Endothelial cell of umbilical vein (primary cell): ENCODE measurements at regions not wholly inside any gene's neighbourhood (a gene's known extent, or its start where the extent isn't known, plus 50 kb on each side); places are given as distances from the start of the nearest gene placed in this dataset.

Source experiments
- BruUV-seq: library from RNA; stranded (reverse); fragments of 400-500 nt; replicated peaks from 2 replicates; lab custom pipeline; 2021; lab: Mats Ljungman, UMichigan
- CTCF ChIA-PET: fragments of 300-600, 350-600 bp; sonication (Branson Sonifier 250); formaldehyde crosslinking; loops from one replicate; lab custom pipeline; 2021; ENCODE audit warnings: antibody characterized with exemption, inconsistent platforms; lab: Charles Lee
- POLR2A ChIA-PET: fragments of 300-600, 350-600 bp; sonication (Branson Sonifier 250); formaldehyde crosslinking; loops from one replicate; lab custom pipeline; 2021; ENCODE audit warnings: antibody characterized with exemption, inconsistent platforms; lab: Charles Lee
- DNase-seq: peaks from one replicate; pipeline ENCODE4 v3.0.0-alpha.2; 2011; ENCODE audit warnings: low read depth, low spot score
- FAIRE-seq: peaks from 2 replicates; lab custom pipeline; 2011; peaks lifted over from hg19 to GRCh38; lab: Jason Lieb, UNC
- H2AFZ ChIP-seq: 2 replicates; pipeline ENCODE4 v1.6.0; 2012; ENCODE audit warnings: low read depth, low read length, control low read depth, inconsistent platforms
- H3K27ac ChIP-seq: 2 replicates; pipeline ENCODE4 v1.5.1; 2011; ENCODE audit warnings: low read depth, mild to moderate bottlenecking, control low read depth, low read length, moderate library complexity; ENCODE audit not compliant: insufficient read depth
- H3K27me3 ChIP-seq, 2 experiments: 2 replicates each; pipeline versions ENCODE4 v1.6.0 to v1.6.1; 2011; ENCODE audit warnings: low read length in 2 of 2, mixed read lengths in 1 of 2; ENCODE audit not compliant: control insufficient read depth in 2 of 2, insufficient read depth in 2 of 2
- H3K36me3 ChIP-seq, 2 experiments: 2 replicates in 1 of 2; 3 replicates in 1 of 2; pipeline ENCODE4 v1.5.1; 2011; ENCODE audit warnings: low read length in 2 of 2, mild to moderate bottlenecking in 1 of 2, moderate library complexity in 1 of 2; ENCODE audit not compliant: control insufficient read depth in 2 of 2, insufficient read depth in 2 of 2; ENCODE audit errors: extremely low read depth in 1 of 2
- H3K4me1 ChIP-seq: 3 replicates; pipeline ENCODE4 v1.5.1; 2011; ENCODE audit warnings: mild to moderate bottlenecking, low read length; ENCODE audit not compliant: control insufficient read depth, insufficient read depth; ENCODE audit errors: extremely low read depth
- H3K4me2 ChIP-seq: 2 replicates; pipeline ENCODE4 v1.6.1; 2011; ENCODE audit warnings: low read length, control low read depth, mixed read lengths; ENCODE audit not compliant: insufficient read depth
- H3K4me3 ChIP-seq, 3 experiments: fragments of 200-600 bp in 1 of 3; sonication (generic), shearing (Covaris generic) in 1 of 3; replicated peaks in 1 of 3; 2 replicates each; pipeline ENCODE4 v1.5.1; 2011 to 2016; ENCODE audit warnings: control low read depth in 3 of 3, low read length in 3 of 3, mild to moderate bottlenecking in 2 of 3, inconsistent platforms in 1 of 3, low read depth in 1 of 3, moderate library complexity in 1 of 3; ENCODE audit not compliant: insufficient read depth in 1 of 3
- H3K79me2 ChIP-seq: 2 replicates; pipeline ENCODE4 v1.6.0; 2012; ENCODE audit warnings: low read length, inconsistent platforms; ENCODE audit not compliant: control insufficient read depth, insufficient read depth
- H3K9ac ChIP-seq: replicated peaks from 2 replicates; pipeline ENCODE3; 2011; ENCODE audit warnings: low read length, control low read depth; ENCODE audit not compliant: insufficient read depth; ENCODE audit errors: extremely low read depth
- H3K9me1 ChIP-seq: replicated peaks from 3 replicates; pipeline ENCODE4 v1.6.0; 2011; ENCODE audit warnings: mild to moderate bottlenecking, low read length; ENCODE audit not compliant: control insufficient read depth, insufficient read depth; ENCODE audit errors: extremely low read depth
- H3K9me3 ChIP-seq: replicated peaks from 2 replicates; pipeline ENCODE4 v1.5.1; 2012; ENCODE audit warnings: low read length, inconsistent platforms; ENCODE audit not compliant: control insufficient read depth, insufficient read depth
- H4K20me1 ChIP-seq: replicated peaks from 2 replicates; pipeline ENCODE3; 2011; ENCODE audit warnings: mild to moderate bottlenecking, low read length; ENCODE audit not compliant: control insufficient read depth, insufficient read depth; ENCODE audit errors: extremely low read depth
- EZH2 ChIP-seq: IDR thresholded peaks from 2 replicates; pipeline ENCODE4 v1.6.1; 2012; ENCODE audit warnings: borderline replicate concordance, low read depth, mild to moderate bottlenecking, moderate library complexity, low read length, inconsistent platforms; ENCODE audit not compliant: severe bottlenecking
- FOS ChIP-seq: IDR thresholded peaks from 2 replicates; pipeline ENCODE4 v1.6.1; 2011; ENCODE audit warnings: mild to moderate bottlenecking, low read length, moderate library complexity, borderline replicate concordance; ENCODE audit not compliant: insufficient read depth
- GATA2 ChIP-seq: IDR thresholded peaks from 2 replicates; pipeline ENCODE4 v1.7.0; 2011; ENCODE audit warnings: low read depth, mild to moderate bottlenecking, moderate library complexity, mixed read lengths, low read length; ENCODE audit not compliant: insufficient read length, insufficient read depth
- JUN ChIP-seq: IDR thresholded peaks from 2 replicates; pipeline ENCODE4 v1.6.1; 2011; ENCODE audit warnings: borderline replicate concordance, low read depth; ENCODE audit not compliant: insufficient read length, insufficient read depth
- MYC ChIP-seq: IDR thresholded peaks from one replicate; pipeline ENCODE4 v1.6.1; 2011; ENCODE audit warnings: mild to moderate bottlenecking, low read depth, low read length
- POLR2A ChIP-seq: IDR thresholded peaks from 2 replicates; pipeline ENCODE4 v1.6.1; 2012; ENCODE audit warnings: low read depth, mild to moderate bottlenecking, control low read depth, low read length
- POLR2AphosphoS5 ChIP-seq: IDR thresholded peaks from 2 replicates; pipeline ENCODE4 v1.6.1; 2012; ENCODE audit warnings: low read depth, mild to moderate bottlenecking, control low read depth, low read length, moderate library complexity; ENCODE audit not compliant: insufficient read depth
- dilution Hi-C: fragments of 300-500 bp; cut with MboI; formaldehyde crosslinking; loops from one replicate; pipeline ENCODE4 v1.15.0; 2019; ENCODE audit warnings: low sequenced_read_pairs; ENCODE audit not compliant: extremely low pct_ligation_motif_present
- intact Hi-C: fragments of 100-400 bp; cut with micrococcal nuclease; formaldehyde crosslinking; loops from one replicate; pipeline ENCODE4 v1.10.0; 2022
- TF ChIP-seq, protein P1 (sequence below), 2 donors: IDR thresholded peaks; 1 replicate in 1 of 2; 2 replicates in 1 of 2; pipeline ENCODE4 v1.5.1; 2011; ENCODE audit warnings: low read length in 2 of 2, mild to moderate bottlenecking in 2 of 2, moderate library complexity in 2 of 2, control low read depth in 1 of 2, inconsistent platforms in 1 of 2, low read depth in 1 of 2; ENCODE audit not compliant: insufficient read depth in 1 of 2; ENCODE audit errors: extremely low read depth in 1 of 2
- TF ChIP-seq, protein P2 (sequence below): IDR thresholded peaks from 2 replicates; pipeline ENCODE4 v1.6.1; 2011; ENCODE audit not compliant: insufficient read depth, insufficient read length

DNA sequence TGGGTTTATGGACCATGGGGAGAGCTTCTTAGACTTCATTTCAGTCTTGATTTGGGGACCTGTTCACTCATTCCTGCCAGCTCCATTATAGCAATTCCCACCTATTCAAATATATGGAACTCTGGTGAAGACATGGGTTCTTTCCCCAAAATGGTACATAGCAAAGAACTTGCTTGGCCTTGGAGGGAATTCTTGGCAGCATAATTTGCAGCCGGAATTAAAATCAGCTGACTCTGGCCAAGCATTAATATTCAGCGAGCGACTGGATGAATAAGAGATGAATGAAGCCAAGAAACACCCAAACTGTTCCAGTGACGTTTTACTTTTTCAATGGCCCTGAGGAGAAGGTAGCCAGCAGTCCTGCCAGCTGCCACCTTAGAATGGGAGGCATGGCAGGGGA, 88.4 kb upstream of the SOX1 start:
- CTCF ChIA-PET = no interaction called here
- Histone ChIP-seq H3K9me1 (no peaks in the 10 kb centered on the region), H3K9ac (no peak overlapping the region), H3K4me2 (no peak overlapping the region), H3K27me3 (no peaks in the 10 kb centered on the region), H3K36me3 (no peaks in the 10 kb centered on the region), H4K20me1 (no peaks in the 10 kb centered on the region), H2AFZ (no peak overlapping the region), H3K27ac (no peak overlapping the region), H3K4me3 (no peak overlapping the region), H3K9me3 (peaks cover 15% of the 10 kb centered on the region), H3K4me1 (no peaks in the 10 kb centered on the region), H3K79me2 (no peaks in the 10 kb centered on the region)
- intact Hi-C loops = no loop called here
- DNase-seq (no peak), FAIRE-seq (no peak)
- POLR2A ChIA-PET = no interaction called here
- TF ChIP-seq MYC = no peak
- TF ChIP-seq, protein P1, sequence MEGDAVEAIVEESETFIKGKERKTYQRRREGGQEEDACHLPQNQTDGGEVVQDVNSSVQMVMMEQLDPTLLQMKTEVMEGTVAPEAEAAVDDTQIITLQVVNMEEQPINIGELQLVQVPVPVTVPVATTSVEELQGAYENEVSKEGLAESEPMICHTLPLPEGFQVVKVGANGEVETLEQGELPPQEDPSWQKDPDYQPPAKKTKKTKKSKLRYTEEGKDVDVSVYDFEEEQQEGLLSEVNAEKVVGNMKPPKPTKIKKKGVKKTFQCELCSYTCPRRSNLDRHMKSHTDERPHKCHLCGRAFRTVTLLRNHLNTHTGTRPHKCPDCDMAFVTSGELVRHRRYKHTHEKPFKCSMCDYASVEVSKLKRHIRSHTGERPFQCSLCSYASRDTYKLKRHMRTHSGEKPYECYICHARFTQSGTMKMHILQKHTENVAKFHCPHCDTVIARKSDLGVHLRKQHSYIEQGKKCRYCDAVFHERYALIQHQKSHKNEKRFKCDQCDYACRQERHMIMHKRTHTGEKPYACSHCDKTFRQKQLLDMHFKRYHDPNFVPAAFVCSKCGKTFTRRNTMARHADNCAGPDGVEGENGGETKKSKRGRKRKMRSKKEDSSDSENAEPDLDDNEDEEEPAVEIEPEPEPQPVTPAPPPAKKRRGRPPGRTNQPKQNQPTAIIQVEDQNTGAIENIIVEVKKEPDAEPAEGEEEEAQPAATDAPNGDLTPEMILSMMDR (IDR thresholded peaks at IDR 0.05; ENCODE audit: extremely low read depth in 1 of 2, insufficient read depth in 1 of 2, low read depth in 1 of 2, low read length in 2 of 2) = no peak
- TF ChIP-seq EZH2 = no peak
- TF ChIP-seq POLR2A = no peak
- no peak for TF ChIP-seq FOS
- no peak for TF ChIP-seq JUN
- TF ChIP-seq GATA2 = no peak
- TF ChIP-seq POLR2AphosphoS5 = no peak
- TF ChIP-seq, protein P2, sequence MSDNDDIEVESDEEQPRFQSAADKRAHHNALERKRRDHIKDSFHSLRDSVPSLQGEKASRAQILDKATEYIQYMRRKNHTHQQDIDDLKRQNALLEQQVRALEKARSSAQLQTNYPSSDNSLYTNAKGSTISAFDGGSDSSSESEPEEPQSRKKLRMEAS = no peak
- BruUV-seq = no TSS peak
- dilution Hi-C loops = no loop called here
